Transverse colon (tissue), 4 donors: ENCODE measurements at regions not wholly inside any gene's neighbourhood (a gene's known extent, or its start where the extent isn't known, plus 50 kb on each side); places are given as distances from the start of the nearest gene placed in this dataset.

Experiments used
- EP300 ChIP-seq: sonication (generic); formaldehyde crosslinking; IDR thresholded peaks from one replicate; pipeline ENCODE4 v1.6.1; 2017; ENCODE audit warnings: antibody characterized with exemption, low read depth
- POLR2A ChIP-seq: fragments of 450-650 bp; IDR thresholded peaks from one replicate; pipeline ENCODE4 v1.6.1; 2016; ENCODE audit warnings: antibody characterized with exemption, mild to moderate bottlenecking, moderate library complexity
- POLR2AphosphoS5 ChIP-seq, 3 donors: sonication (generic); formaldehyde crosslinking; IDR thresholded peaks; one replicate each; pipeline ENCODE4 v1.6.1; 2016; ENCODE audit warnings: antibody characterized with exemption in 3 of 3
- TF ChIP-seq, protein P1 (sequence below), 5 experiments: fragments of 200-600 bp in 3 of 5; fragments of 450-650 bp in 2 of 5; sonication (generic) in 3 of 5; IDR thresholded peaks; 1 replicate in 2 of 5; 2 replicates in 3 of 5; pipeline ENCODE4 v1.5.1; 2016 to 2017; ENCODE audit warnings: antibody characterized with exemption in 5 of 5, inconsistent platforms in 3 of 5, mild to moderate bottlenecking in 2 of 5, moderate library complexity in 1 of 5

DNA sequence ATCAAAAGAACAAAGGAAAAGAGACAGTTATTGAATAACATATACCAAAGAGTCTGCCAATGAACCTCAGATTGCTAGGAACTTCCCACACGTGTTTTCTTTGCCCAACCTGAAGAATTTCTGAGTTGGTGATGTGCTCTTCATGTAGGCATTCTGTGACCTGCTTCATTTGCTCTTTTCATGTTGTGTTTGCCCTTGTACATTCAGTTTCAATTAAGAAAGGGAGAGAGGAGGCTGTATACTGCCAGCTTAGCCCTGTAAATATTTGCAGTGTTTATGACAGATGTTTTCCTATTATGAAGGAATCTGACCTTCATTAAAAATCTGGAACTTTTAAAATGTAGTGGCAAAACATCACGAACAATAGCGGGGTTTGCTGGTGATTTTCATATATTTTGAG lies 168.5 kb downstream of the GAS1 start:
- TF ChIP-seq, protein P1, sequence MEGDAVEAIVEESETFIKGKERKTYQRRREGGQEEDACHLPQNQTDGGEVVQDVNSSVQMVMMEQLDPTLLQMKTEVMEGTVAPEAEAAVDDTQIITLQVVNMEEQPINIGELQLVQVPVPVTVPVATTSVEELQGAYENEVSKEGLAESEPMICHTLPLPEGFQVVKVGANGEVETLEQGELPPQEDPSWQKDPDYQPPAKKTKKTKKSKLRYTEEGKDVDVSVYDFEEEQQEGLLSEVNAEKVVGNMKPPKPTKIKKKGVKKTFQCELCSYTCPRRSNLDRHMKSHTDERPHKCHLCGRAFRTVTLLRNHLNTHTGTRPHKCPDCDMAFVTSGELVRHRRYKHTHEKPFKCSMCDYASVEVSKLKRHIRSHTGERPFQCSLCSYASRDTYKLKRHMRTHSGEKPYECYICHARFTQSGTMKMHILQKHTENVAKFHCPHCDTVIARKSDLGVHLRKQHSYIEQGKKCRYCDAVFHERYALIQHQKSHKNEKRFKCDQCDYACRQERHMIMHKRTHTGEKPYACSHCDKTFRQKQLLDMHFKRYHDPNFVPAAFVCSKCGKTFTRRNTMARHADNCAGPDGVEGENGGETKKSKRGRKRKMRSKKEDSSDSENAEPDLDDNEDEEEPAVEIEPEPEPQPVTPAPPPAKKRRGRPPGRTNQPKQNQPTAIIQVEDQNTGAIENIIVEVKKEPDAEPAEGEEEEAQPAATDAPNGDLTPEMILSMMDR (IDR thresholded peaks at IDR 0.05), result no peak
- TF ChIP-seq POLR2A (no peak), EP300 (no peak), POLR2AphosphoS5 (IDR thresholded peaks at IDR 0.05) (no peak)
